GM21619 (cell line): ENCODE measurements at regions not wholly inside any gene's neighbourhood (a gene's known extent, or its start where the extent isn't known, plus 50 kb on each side); places are given as distances from the start of the nearest gene placed in this dataset.

ENCODE experiments used
- ATAC-seq: cut with Tn5 transposase; IDR thresholded peaks from one replicate; pipeline ENCODE4 v1.9.1; 2021; ENCODE audit not compliant: unreplicated experiment

GRCh38 chr10:44674536-44675386, 236.4 kb upstream of the TMEM72 start:
- no peak for ATAC-seq

- no peak for ATAC-seq
Observed at GRCh38 chr10:44675387-44675874, 235.7 kb upstream of the TMEM72 start.

DNA sequence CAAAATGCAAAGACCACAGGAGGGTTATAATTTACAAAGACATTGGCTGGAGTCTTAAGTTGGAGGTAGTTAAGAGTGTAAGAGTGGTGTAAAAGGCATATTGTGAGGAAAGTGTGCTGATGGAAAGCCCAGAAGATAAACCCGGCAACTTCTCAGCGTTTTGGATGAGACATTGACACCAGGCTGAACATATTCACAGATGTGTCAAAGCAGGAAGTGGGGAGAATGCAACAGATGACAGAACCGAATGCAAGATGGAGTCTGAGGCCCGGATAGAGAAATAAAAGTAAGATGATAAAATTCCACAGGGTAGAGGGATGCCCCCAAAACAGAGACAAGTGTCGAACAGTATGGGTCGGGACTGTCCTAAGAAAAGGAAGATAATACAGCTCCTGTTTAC, 230.4 kb upstream of the TMEM72 start:
- ATAC-seq: no peak

DNA sequence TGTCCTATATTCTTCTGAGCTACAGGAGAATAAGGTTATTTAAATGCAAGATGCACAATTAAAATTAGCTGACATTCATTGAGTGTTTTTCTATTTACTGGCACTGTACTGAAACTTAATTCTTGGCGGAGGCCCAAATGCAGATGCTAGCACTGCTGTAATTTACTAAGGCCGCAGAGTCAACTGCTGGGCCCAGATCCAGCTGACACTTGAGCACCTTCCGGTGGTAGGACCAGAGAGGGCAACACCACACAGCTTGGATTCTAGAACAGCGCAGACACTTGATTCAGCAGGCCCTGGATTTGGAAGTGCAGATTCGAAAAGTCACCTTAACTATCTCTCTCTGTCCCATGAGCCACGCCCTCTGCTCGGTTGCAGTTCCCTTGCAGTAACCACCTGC, 228.6 kb upstream of the TMEM72 start:
- ATAC-seq: no peak

DNA sequence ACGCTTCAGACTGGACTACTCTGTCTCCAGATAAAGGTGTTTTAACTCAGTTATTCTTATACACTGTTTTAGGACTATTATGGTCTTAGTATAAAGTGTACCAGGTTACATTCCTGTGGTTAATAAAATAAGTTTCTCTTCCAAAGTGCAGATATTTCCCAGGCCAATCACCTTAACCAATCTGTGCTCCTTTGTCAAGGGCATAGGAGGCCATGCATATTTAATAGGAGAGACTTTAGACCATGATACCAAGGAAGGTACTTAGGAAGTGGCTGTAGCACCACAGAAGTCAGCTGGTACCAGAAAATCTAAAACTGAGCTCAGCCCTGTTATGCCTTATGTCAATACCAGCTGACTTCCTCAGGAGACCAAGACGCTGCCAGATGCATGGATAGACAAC, 226.5 kb upstream of the TMEM72 start:
- no peak for ATAC-seq

DNA sequence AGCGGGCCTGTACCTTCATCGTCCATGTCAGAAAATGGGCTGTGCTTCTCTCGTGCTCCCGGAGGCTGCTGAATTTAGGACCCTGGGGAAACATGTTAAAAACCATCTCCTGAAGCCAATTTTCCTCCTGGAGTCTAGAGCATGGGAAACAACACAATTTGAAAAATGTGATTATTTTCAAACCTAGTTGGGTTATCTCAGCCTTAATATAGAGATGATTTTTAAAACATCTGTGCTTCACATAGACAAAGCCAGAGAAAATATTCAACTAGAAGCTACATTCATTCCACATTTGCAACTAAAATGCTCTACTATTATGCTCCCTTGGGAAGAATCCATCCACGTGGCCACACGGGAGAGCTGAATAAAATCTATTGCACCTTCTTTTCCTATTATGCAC, 225.9 kb upstream of the TMEM72 start:
- ATAC-seq: no peak

- ATAC-seq: no peak
Observed at GRCh38 chr10:44685747-44686146, 225.4 kb upstream of the TMEM72 start.

GRCh38 chr10:44689368-44689767, 221.8 kb upstream of the TMEM72 start:
- ATAC-seq: no peak

- no peak for ATAC-seq
Observed at GRCh38 chr10:44696496-44696895, 214.6 kb upstream of the TMEM72 start.

- no peak for ATAC-seq
Observed at GRCh38 chr10:44697116-44697515, 214.0 kb upstream of the TMEM72 start.

GRCh38 chr10:44702531-44702930, 208.6 kb upstream of the TMEM72 start:
- no peak for ATAC-seq

GRCh38 chr10:44703241-44704155, 207.6 kb upstream of the TMEM72 start:
- ATAC-seq: no peak

- no peak for ATAC-seq
Observed at GRCh38 chr10:44704616-44705015, 206.5 kb upstream of the TMEM72 start.

GRCh38 chr10:44706745-44707144, 204.4 kb upstream of the TMEM72 start:
- ATAC-seq: no peak

DNA sequence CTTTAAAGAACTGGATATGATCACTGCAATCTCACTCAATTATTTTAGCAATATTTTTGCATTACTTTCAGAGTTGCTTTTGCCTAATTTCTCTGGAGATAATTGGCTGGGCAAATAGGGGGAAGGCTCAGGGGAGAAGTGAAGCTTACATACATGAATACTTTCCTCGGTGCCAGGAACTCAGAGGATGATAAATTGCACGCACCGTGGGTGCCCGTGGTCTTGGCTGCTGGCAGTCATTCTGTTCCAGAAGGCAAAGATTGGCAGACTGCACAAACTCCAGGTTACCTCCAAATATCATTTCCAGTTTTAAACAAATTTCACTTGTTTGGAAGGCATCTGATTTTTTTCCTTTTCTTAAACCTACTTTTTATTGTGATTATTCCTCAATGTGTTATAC, 197.8 kb upstream of the TMEM72 start:
- ATAC-seq: no peak

- ATAC-seq: no peak
Observed at GRCh38 chr10:44714451-44714850, 196.7 kb upstream of the TMEM72 start.

DNA sequence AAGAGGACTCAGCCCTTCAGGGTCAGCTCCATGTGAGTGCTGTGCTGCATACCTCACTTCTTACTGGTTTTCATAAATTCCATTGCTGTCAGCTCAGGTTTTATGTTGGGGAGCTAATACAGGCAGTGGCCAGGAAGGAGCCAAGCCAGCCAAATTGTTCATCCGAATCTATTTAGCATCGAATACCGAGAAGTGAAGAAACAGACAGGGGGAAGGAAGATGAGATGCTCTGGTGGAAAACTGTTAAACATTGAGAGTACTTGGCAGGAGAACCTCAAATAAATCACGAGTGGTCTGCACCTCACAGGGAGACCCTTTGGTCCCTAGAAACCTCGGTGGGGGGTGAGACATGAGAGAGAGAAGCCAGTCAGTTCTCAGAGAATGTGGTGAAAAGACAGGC, 196.0 kb upstream of the TMEM72 start:
- ATAC-seq: no peak

- no peak for ATAC-seq
Observed at GRCh38 chr10:44716470-44717015, 194.6 kb upstream of the TMEM72 start.

DNA sequence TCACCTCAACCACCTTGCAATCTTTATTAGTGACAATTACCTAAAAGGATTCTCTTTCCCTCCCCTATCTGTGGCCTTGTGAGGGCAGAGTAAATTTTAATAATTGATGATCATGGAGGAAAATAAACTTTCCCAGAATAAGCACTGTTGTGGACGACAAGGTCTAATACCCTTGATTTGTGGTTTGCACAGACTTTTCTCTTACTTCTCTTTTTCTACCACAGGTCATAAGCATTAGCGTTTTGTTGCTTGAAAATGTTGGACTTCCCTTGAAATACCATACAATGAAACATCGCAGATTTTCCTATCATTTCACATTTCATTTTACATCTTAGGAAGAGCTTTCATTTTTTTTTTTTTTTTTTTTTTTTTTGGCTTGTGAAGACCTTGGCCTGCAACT, 188.1 kb upstream of the TMEM72 start:
- no peak for ATAC-seq

- no peak for ATAC-seq
Observed at GRCh38 chr10:44723619-44724325, 187.4 kb upstream of the TMEM72 start.
